ENCODE measurements at regions not wholly inside any gene's neighbourhood (a gene's known extent, or its start where the extent isn't known, plus 50 kb on each side); places are given as distances from the start of the nearest gene placed in this dataset.

- H3K36me3 ChIP-seq (replicated peaks in 1 of 2; ENCODE audit: control extremely low read depth in 1 of 2, control insufficient read depth in 1 of 2, extremely low read depth in 1 of 2, insufficient read depth in 2 of 2, low read length in 1 of 2), result no peaks in the 10 kb centered on the region
- peak overlapping the region; percentile 60 for H3K4me2 ChIP-seq (replicated peaks; ENCODE audit: low read depth, low read length, poor library complexity, severe bottlenecking)
- POLR2A ChIA-PET, result no interaction called here
- 40% methylated on average over 34 of the region's 41 CpGs for WGBS (ENCODE audit: insufficient coverage)
- Mint-ChIP-seq H3K4me1 (peaks cover 22% of the 10 kb centered on the region), H3K4me3 (peak overlapping the region; percentile 70), H3K27ac (no peak overlapping the region), H3K9me3 (ENCODE audit: insufficient read depth) (no peaks in the 10 kb centered on the region), H3K27me3 (peaks cover 55% of the 10 kb centered on the region)
- intact Hi-C loops (cut with micrococcal nuclease), result no loop called here
- CTCF ChIA-PET, result interaction anchor here (1.6 to 12.5 kb wide), 3 partner anchors 28 to 105 kb away, joined by 4 to 337 read pairs (median 9); no protein-coding TSS in a partner anchor
- H3K9ac ChIP-seq (ENCODE audit: low read length), result no peak overlapping the region
- TF ChIP-seq EZH2 (IDR thresholded peaks at IDR 0.05; ENCODE audit: borderline replicate concordance, insufficient read depth, low read depth, low read length, poor library complexity, severe bottlenecking), result no peak
- TF ChIP-seq CTCF (IDR thresholded peaks at IDR 0.05), result no peak
- H3K27ac ChIP-seq (ENCODE audit: low read length in 2 of 2), result no peak overlapping the region
- peaks cover 0 to 56% (median 23%) of the 10 kb centered on the region in 4 experiments for H3K27me3 ChIP-seq (replicated peaks in 1 of 4; ENCODE audit: control extremely low read depth in 1 of 4, control insufficient read depth in 3 of 4, insufficient read depth in 4 of 4, low read length in 3 of 4)
- peak; percentile 82 for ATAC-seq (ENCODE audit: low read depth)
- no peaks in the 10 kb centered on the region for H3K9me3 ChIP-seq (ENCODE audit: control extremely low read depth in 1 of 3, control insufficient read depth in 2 of 3, insufficient read depth in 1 of 3, low read length in 2 of 3)
- no peaks in the 10 kb centered on the region for H3K79me2 ChIP-seq (ENCODE audit: control insufficient read depth, insufficient read depth, low read length)
- H4K20me1 ChIP-seq (ENCODE audit: control insufficient read depth, insufficient read depth, low read length, poor library complexity, severe bottlenecking), result no peaks in the 10 kb centered on the region
- no peak overlapping the region for H2AFZ ChIP-seq (ENCODE audit: insufficient read depth, low read depth, low read length, poor library complexity, severe bottlenecking)
- peak; percentile 47 for DNase-seq
- peaks cover 19 to 22% of the 10 kb centered on the region in 2 donors for H3K4me1 ChIP-seq (ENCODE audit: control insufficient read depth in 2 of 2, insufficient read depth in 2 of 2, low read length in 2 of 2)
- peak overlapping the region in 1 of 5 experiments; percentile 6 for H3K4me3 ChIP-seq (ENCODE audit: control extremely low read depth in 1 of 5, extremely low read depth in 1 of 5, insufficient read depth in 1 of 5, low read depth in 2 of 5, low read length in 4 of 5)
Measured at GRCh38 chr1:30807318-30808066, 49.9 kb upstream of the LAPTM5 start.

Data from B cell (primary cell).